Endothelial cell (in vitro differentiated cells): ENCODE measurements at regions not wholly inside any gene's neighbourhood (a gene's known extent, or its start where the extent isn't known, plus 50 kb on each side); places are given as distances from the start of the nearest gene placed in this dataset.

Source experiments
- DNase-seq: peaks from one replicate; pipeline ENCODE4 v3.0.0; 2021; ENCODE audit warnings: low spot score
- H3K27ac Mint-ChIP-seq: one replicate; pipeline ENCODE4 v1.8.0; 2021; ENCODE audit warnings: mixed read lengths, inconsistent platforms; ENCODE audit not compliant: unreplicated experiment
- H3K27me3 Mint-ChIP-seq: one replicate; pipeline ENCODE4 v1.8.0; 2021; ENCODE audit warnings: mild to moderate bottlenecking, moderate library complexity, mixed read lengths, inconsistent platforms; ENCODE audit not compliant: unreplicated experiment
- H3K36me3 Mint-ChIP-seq: one replicate; pipeline ENCODE4 v1.8.0; 2021; ENCODE audit warnings: mild to moderate bottlenecking, low read depth, mixed read lengths, inconsistent platforms; ENCODE audit not compliant: unreplicated experiment
- H3K4me1 Mint-ChIP-seq: one replicate; pipeline ENCODE4 v1.8.0; 2021; ENCODE audit warnings: mild to moderate bottlenecking, mixed read lengths, inconsistent platforms; ENCODE audit not compliant: unreplicated experiment
- H3K4me3 Mint-ChIP-seq: one replicate; pipeline ENCODE4 v1.8.0; 2021; ENCODE audit warnings: mild to moderate bottlenecking, mixed read lengths, inconsistent platforms; ENCODE audit not compliant: unreplicated experiment
- H3K9me3 Mint-ChIP-seq: one replicate; pipeline ENCODE4 v1.8.0; 2021; ENCODE audit warnings: mixed read lengths, inconsistent platforms; ENCODE audit not compliant: unreplicated experiment
- TF ChIP-seq, protein P1 (sequence below): fragments of 200-600 bp; sonication (generic); IDR thresholded peaks from one replicate; pipeline ENCODE4 v1.5.0; 2021; ENCODE audit warnings: antibody characterized with exemption; ENCODE audit not compliant: unreplicated experiment

DNA sequence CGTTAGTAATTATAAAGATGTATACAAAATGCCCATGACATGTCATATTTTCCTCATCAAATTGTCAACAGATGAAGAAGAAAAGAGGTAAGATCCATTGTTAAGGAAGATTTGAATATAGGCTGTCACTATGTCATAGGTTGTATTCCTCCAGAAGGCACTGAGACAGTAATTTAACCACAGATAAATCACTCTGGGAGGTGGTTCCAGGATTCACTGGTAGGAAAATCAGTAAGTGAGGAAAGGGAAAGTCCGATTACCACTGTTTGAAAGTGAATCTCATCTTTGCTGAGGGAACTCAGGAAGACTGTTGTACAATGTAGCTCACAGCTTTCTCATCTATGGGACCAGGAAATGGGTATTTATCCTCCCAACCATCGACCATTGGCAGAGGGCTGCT lies 152.8 kb upstream of the TMEFF2 start:
- Mint-ChIP-seq H3K27ac (no peak overlapping the region), H3K27me3 (no peaks in the 10 kb centered on the region), H3K9me3 (no peaks in the 10 kb centered on the region), H3K4me1 (peaks cover 3% of the 10 kb centered on the region), H3K36me3 (no peaks in the 10 kb centered on the region), H3K4me3 (no peak overlapping the region)
- TF ChIP-seq, protein P1, sequence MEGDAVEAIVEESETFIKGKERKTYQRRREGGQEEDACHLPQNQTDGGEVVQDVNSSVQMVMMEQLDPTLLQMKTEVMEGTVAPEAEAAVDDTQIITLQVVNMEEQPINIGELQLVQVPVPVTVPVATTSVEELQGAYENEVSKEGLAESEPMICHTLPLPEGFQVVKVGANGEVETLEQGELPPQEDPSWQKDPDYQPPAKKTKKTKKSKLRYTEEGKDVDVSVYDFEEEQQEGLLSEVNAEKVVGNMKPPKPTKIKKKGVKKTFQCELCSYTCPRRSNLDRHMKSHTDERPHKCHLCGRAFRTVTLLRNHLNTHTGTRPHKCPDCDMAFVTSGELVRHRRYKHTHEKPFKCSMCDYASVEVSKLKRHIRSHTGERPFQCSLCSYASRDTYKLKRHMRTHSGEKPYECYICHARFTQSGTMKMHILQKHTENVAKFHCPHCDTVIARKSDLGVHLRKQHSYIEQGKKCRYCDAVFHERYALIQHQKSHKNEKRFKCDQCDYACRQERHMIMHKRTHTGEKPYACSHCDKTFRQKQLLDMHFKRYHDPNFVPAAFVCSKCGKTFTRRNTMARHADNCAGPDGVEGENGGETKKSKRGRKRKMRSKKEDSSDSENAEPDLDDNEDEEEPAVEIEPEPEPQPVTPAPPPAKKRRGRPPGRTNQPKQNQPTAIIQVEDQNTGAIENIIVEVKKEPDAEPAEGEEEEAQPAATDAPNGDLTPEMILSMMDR: no peak
- DNase-seq: no peak

DNA sequence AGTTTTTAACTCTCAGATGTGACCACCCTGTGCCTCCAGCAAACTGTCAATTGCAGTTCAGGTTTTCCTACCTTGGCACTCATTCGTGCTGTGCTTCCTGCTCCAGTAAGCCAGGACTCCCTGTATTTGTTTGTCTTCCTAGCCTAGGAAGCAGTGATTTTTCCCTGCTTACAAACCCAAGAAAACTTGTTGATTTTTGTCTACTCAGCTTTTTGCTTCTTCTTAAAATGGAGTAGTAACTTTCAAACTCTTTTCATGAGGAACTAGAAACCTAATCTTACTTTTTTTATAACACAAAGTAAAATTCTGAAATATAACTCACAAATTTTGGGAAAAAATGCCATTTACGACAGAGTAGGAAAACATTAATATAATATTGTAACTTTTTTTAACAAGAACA lies 150.6 kb upstream of the TMEFF2 start:
- TF ChIP-seq, protein P1: no peak
- H3K36me3 Mint-ChIP-seq: no peaks in the 10 kb centered on the region
- H3K9me3 Mint-ChIP-seq: no peaks in the 10 kb centered on the region
- DNase-seq: no peak
- peaks cover 3% of the 10 kb centered on the region for H3K4me1 Mint-ChIP-seq
- H3K4me3 Mint-ChIP-seq: no peak overlapping the region
- H3K27ac Mint-ChIP-seq: no peak overlapping the region
- H3K27me3 Mint-ChIP-seq: no peaks in the 10 kb centered on the region

DNA sequence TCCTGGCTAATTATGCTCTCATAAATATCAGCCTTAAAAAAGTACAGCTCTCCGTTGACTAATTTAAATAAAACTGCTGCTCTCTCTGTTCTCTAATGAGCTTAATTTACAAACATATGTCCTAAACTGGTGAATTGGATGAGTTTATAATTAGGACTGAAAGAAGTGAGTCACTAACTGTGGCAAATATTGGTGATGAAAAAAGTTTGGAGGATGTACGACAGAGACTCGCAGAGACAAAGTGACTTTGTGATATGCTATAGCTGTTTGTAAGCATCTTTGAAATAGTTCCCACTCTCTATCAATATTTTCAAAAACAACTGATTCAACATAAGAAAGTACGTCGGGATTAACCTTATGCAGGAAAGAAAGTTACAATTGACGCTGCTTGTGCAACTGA lies 138.9 kb upstream of the TMEFF2 start:
- Mint-ChIP-seq H3K9me3 (no peaks in the 10 kb centered on the region), H3K27me3 (no peaks in the 10 kb centered on the region), H3K36me3 (no peaks in the 10 kb centered on the region), H3K4me3 (no peak overlapping the region), H3K27ac (no peak overlapping the region), H3K4me1 (peaks cover 18% of the 10 kb centered on the region)
- DNase-seq: no peak
- TF ChIP-seq, protein P1: no peak

DNA sequence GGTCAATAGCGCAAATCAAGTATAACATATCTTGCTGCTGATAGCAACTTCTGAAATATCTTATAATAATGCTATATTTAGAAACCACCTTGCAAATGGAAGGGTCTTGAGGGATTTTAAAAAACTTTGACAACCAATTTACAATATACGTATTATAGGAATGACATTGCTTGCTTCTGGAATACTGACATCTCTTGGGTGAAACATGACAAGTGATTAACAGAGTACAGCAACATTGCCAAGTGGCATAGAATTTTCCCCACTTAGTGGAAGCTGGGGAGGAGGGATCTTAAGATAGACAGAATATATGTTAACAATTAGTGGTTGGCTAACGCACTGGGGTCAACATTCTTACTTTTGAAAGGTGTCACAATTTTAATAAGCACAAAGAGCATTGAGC lies 133.6 kb upstream of the TMEFF2 start:
- H3K36me3 Mint-ChIP-seq: no peaks in the 10 kb centered on the region
- no peak overlapping the region for H3K4me3 Mint-ChIP-seq
- no peak for DNase-seq
- H3K27ac Mint-ChIP-seq: no peak overlapping the region
- TF ChIP-seq, protein P1: no peak
- no peaks in the 10 kb centered on the region for H3K9me3 Mint-ChIP-seq
- no peaks in the 10 kb centered on the region for H3K27me3 Mint-ChIP-seq
- peaks cover 12% of the 10 kb centered on the region for H3K4me1 Mint-ChIP-seq

DNA sequence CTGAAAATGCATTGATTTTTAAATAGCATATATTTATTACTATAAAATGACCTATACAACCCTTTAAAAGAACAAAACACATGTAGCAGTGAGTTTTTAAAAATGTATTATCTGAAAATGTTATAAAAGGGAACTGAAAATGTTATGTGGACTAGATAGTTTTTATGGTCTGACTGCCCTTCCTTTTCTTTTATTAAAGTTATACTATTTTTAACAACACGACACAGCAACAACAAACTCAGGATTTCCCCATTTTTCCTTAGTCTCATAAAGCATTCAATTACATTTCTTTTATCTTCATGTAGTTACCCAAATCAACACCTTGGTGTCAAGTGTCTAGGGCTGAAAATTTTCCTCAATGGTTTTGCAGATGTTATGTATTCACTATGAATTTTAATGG lies 132.8 kb upstream of the TMEFF2 start:
- Mint-ChIP-seq H3K27me3 (no peaks in the 10 kb centered on the region), H3K27ac (no peak overlapping the region), H3K36me3 (no peaks in the 10 kb centered on the region), H3K9me3 (no peaks in the 10 kb centered on the region), H3K4me1 (peaks cover 7% of the 10 kb centered on the region), H3K4me3 (no peak overlapping the region)
- no peak for DNase-seq
- TF ChIP-seq, protein P1: no peak
